ENCODE measurements at regions not wholly inside any gene's neighbourhood (a gene's known extent, or its start where the extent isn't known, plus 50 kb on each side); places are given as distances from the start of the nearest gene placed in this dataset.

DNA sequence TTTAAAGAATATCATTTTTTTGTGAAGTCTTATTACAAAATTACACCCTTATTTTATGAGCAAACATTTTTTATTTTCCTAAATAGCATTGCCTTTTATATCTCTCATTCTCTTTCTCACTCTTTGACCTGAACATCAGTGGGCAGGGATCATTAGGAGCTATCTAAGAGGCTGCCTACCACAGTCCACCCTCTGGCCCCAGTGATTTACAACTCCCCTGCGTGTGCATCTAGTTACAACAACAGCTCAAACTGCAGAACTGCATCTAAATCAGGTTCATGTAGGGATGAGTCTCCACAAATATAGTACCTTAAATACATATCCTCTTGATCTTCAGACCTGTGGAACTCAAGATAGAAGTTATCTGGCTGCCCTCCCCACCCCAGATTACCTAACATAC is 172.4 kb upstream of the CXCR4 start:
- TF ChIP-seq, protein P1, sequence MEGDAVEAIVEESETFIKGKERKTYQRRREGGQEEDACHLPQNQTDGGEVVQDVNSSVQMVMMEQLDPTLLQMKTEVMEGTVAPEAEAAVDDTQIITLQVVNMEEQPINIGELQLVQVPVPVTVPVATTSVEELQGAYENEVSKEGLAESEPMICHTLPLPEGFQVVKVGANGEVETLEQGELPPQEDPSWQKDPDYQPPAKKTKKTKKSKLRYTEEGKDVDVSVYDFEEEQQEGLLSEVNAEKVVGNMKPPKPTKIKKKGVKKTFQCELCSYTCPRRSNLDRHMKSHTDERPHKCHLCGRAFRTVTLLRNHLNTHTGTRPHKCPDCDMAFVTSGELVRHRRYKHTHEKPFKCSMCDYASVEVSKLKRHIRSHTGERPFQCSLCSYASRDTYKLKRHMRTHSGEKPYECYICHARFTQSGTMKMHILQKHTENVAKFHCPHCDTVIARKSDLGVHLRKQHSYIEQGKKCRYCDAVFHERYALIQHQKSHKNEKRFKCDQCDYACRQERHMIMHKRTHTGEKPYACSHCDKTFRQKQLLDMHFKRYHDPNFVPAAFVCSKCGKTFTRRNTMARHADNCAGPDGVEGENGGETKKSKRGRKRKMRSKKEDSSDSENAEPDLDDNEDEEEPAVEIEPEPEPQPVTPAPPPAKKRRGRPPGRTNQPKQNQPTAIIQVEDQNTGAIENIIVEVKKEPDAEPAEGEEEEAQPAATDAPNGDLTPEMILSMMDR (IDR thresholded peaks at IDR 0.05), result no peak
- no peak for TF ChIP-seq POLR2A (IDR thresholded peaks at IDR 0.05)

Measured in right lobe of liver (tissue), 4 donors.